ENCODE measurements at regions not wholly inside any gene's neighbourhood (a gene's known extent, or its start where the extent isn't known, plus 50 kb on each side); places are given as distances from the start of the nearest gene placed in this dataset.
A peak's percentile ranks its signal among the peaks of the same experiment; 100 is the strongest.

GRCh38 chr6:114449659-114450058 is 106.8 kb upstream of the HS3ST5 start:
- no peak for DNase-seq (ENCODE audit: low read depth)

DNA sequence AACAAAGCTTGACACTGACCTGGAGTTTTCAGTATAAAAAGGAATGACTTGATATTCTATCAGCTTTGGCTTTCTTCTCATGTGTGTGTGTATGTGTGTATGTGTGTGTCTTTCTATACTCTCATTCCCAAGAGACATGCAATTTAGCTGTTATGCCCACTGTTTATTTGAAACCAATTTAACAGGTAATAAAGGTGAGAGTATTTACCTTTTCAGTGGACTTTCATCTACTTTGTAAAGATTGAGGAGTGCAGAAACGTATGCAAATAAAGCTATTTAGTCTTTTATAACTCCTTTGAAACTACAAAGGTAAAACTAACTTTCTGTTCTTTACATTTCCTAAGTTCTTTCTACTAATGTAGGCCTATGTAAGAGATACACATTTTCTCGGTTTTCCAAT is 103.5 kb upstream of the HS3ST5 start:
- no peak for DNase-seq (ENCODE audit: low read depth)

DNA sequence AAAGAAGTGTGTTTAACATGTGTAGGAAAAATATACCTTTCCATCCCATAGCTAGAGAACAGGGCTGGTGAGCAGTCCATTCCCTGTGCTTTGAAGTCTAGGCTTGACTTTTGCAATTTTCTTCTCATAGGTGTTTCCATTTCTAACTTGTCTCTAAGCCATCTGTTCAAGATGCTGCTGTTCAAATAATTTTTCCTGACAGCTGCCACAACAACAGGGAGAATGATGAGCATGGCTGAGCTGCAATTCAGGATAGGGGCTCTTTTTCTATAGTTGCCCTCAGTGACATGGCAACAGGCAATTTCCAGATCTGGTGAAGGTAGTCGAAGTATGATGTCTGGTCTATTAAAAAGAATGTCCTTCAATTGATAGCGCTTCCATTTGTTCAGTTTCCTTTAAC is 103.0 kb upstream of the HS3ST5 start:
- DNase-seq (ENCODE audit: low read depth), result no peak

GRCh38 chr6:114439411-114439810 is 96.6 kb upstream of the HS3ST5 start:
- no peak for DNase-seq (ENCODE audit: low read depth)

DNA sequence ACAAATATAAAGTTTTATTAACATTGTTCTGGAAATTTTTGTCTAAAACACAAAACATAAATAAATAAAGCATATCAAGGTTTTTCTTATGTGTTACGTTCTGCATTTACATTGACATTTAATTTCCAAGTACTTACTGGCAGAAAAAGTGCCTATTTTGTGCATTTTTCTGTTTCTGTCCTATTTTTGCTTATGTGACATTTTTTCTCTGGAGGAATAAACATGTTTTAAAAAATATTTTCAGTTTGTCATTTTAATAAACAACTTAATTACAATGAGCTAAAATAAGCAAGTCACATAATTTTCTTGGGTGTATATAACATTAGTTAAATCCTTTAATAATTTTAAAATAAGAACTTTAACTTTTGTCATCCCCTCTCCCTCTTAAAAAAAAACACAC is 94.4 kb upstream of the HS3ST5 start:
- no peak for DNase-seq (ENCODE audit: low read depth)

DNA sequence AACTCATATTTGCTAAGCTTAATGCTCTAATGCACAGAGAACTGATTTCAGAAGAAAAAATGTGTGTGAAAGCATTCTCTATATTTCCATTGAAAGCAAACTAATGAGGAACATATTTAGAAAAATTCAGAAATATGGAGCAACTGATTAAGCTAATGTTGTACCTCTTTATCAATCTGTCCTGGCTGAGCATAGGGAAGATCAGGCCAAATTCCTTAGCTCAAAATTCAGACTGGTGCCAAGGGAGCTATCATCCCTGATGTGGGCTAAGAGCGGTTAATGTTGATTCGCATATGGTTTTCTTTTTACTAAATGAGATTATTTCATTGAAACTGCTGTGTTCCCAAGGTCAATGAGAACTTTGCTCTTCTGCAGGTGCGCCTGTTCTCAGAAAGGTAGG is 93.9 kb upstream of the HS3ST5 start:
- DNase-seq (ENCODE audit: low read depth), result no peak

- DNase-seq (ENCODE audit: low read depth), result no peak
Measured at GRCh38 chr6:114435985-114436384, 93.2 kb upstream of the HS3ST5 start.

DNA sequence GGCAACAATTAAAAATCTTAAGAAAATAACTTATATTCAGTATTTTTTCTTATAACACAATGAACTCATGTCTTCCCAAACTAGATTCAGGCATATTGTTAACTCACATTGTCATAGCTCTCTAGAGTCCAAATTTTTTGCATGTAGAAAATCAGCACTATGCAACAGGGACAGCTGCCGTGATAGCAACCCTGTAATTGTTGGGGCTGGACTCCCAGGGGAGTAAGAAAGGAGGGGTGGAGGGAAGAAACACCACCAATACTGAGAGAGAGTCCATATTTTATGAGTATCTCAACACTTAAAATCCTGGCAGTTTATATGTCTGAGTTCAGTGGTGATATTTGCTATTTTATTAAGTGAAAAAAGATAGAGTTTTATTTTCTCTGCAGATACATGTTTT is 89.6 kb upstream of the HS3ST5 start:
- peak; percentile 57 for DNase-seq (ENCODE audit: low read depth)

DNA sequence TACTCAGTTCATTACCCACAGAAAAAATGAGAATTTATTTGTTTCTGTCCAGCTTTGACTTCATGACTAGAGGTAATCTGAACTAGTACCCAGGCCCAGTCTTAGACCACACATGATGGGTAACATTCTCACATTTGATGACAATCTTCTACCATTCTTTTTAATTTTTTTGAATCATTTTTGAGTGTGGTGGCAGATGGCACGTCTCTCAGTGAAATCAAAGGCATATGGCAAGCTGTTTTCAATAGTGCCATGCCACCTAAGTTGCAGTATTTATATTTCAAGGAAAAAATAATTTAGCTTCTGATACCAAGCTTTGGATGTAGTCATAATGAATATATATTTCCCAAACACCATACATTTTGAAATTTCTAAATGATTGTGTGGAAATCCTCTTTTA is 88.8 kb upstream of the HS3ST5 start:
- no peak for DNase-seq (ENCODE audit: low read depth)

DNA sequence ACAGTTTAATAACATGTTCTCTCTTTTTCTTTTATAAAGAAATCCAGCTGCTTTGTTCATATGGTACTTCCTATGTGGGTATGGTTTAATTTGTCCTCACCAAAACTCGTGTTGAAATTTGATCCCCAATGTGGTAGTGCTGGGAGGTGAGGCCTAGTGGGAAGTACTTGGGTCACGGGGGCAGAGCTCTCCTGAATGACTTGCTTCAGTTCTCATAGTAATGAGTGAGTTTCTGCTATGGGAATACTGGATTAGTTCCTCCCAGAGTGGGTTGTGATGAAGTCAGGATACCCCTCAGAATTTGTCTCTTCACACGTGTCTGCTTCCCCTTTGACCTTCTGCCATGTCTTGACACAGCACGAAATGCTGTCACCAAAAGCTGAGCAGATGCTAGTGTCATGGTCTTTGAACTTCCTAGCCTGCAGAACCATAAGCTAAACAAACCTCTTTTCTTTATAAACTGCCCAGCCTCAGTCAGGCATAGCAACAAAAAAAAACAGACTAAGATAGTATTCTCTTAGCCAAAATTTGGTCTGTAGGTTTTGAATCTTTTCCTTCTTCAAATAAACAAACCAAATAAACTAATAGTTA is 87.8 kb upstream of the HS3ST5 start:
- peak; percentile 10 for DNase-seq (ENCODE audit: low read depth)

DNA sequence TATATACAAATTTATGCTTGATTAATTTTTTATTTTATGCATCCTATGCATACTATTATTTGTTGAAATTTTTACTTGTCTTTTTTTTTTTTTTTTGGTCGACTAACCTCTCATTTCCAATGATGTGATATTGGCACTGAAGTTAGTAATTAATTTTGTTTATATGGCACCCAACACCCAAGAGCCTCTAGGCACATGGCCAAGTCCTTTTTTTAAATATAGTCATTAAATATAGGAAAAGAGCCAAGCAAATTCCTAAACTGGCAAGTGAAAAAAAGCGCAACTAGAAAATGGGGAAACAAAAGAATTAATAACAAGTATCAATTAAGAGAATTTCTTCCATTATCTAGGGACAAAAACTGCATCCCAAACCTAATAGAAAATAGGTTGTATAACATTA is 85.5 kb upstream of the HS3ST5 start:
- no peak for DNase-seq (ENCODE audit: low read depth)

DNA sequence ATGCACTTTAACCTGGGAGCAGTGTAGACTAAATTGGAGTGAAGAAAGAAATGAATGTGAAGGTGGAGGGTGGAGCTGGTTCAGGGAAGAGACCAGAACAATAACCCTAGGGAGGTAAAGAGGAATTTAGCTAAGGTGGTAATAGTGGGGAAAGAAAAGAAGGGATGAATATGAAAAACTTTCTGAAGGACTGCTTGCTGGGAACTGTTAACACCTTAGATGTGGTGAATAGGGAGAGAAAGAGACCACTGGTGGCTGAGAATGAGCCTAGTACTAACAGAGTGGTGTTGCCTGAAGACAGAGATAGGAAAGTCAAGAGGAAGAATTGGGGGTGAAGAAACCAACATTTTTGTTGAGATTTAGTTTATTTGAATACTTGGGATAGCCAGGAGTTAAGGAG is 78.4 kb upstream of the HS3ST5 start:
- no peak for DNase-seq (ENCODE audit: low read depth)

GRCh38 chr6:114419175-114419574 is 76.4 kb upstream of the HS3ST5 start:
- DNase-seq (ENCODE audit: low read depth), result peak; percentile 30

DNA sequence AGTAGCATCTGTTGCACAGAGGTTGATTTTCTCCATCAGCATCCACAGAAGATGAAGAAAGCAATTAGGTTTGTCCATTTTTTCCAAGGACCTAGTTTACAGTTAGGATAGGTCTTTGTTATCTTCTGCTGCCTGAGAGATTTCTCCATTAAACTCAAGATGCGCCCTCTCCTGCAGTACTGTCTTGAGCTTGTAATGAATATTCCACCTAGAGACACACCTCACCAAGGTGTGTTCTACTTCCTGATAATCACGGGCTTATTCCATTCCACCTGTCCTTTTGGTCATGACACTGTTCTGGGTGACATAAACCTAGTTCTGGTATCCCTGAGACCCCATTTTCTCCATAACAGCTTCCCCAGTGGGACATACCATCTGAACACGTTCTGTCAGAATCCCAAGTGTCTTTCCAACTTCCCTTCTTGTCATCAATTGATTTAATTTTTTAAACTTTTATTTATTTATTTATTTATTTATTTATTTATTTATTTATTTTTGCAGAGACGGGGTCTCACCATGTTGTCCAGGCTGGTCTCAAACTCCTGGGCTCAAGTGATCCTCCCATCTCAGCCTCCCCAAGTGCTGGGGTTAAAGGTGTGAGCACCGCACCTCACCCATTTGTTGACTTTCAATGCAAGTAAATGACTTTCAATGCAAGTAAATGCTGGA is 75.6 kb upstream of the HS3ST5 start:
- no peak for DNase-seq (ENCODE audit: low read depth)

GRCh38 chr6:114407426-114408035 is 64.7 kb upstream of the HS3ST5 start:
- no peak for DNase-seq (ENCODE audit: low read depth)

GRCh38 chr6:114404339-114404955 is 61.6 kb upstream of the HS3ST5 start:
- DNase-seq (ENCODE audit: low read depth), result no peak

DNA sequence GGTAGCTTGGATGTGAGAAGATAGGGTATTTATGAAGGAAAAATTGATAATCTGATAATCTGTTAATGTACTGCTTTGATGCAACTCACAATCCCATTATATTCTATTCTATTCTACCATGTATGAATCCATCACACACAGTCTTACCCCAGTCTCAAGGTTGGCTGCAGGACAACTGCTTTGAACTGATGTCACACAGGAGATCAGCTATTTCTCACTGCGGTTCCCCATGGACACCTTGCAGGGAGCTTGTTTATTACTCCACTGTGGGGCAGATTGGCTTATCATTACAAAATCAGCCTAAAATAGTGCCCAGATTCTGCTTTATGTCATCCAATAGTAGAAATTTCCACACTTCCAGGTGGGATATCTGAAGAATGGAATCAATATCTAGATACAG is 61.0 kb upstream of the HS3ST5 start:
- no peak for DNase-seq (ENCODE audit: low read depth)

GRCh38 chr6:114398481-114398880 is 55.7 kb upstream of the HS3ST5 start:
- no peak for DNase-seq (ENCODE audit: low read depth)
